HL-60 (cell line): ENCODE measurements at regions not wholly inside any gene's neighbourhood (a gene's known extent, or its start where the extent isn't known, plus 50 kb on each side); places are given as distances from the start of the nearest gene placed in this dataset.
"Not testable (repeated sequence)": the region's sequence is repeated elsewhere in the genome, so short reads cannot be mapped to it uniquely, and the experiment has no call there.

Experiments
- CTCF ChIP-seq: IDR thresholded peaks from one replicate; pipeline ENCODE4 v1.5.1; 2011; ENCODE audit warnings: low read length, control low read depth, inconsistent platforms; ENCODE audit not compliant: insufficient read depth
- POLR2AphosphoS5 ChIP-seq: IDR thresholded peaks from 2 replicates; pipeline ENCODE4 v1.6.1; 2012; ENCODE audit warnings: low read depth
- REST ChIP-seq: IDR thresholded peaks from 2 replicates; pipeline ENCODE4 v1.6.1; 2012; ENCODE audit warnings: low read depth; ENCODE audit not compliant: insufficient replicate concordance

- not testable (repeated sequence) for TF ChIP-seq CTCF, POLR2AphosphoS5, REST
Measured at GRCh38 chr2:5625556-5626065, 66.6 kb upstream of the SOX11 start.
